Lung (tissue), 11 donors: ENCODE measurements at regions not wholly inside any gene's neighbourhood (a gene's known extent, or its start where the extent isn't known, plus 50 kb on each side); places are given as distances from the start of the nearest gene placed in this dataset.

Experiments used
- ATAC-seq: fragments of 200-7000 bp; cut with Tn5 transposase; one replicate; pipeline ENCODE4 v1.9.1; 2020; ENCODE audit warnings: moderate number of reproducible peaks; ENCODE audit not compliant: insufficient read depth, low FRiP score
- DNase-seq, 3 donors: peaks; one replicate each; pipeline ENCODE4 v3.0.0-alpha.2; 2013 to 2017
- H3K27ac ChIP-seq, 2 donors: one replicate each; pipeline ENCODE4 v1.5.1; 2013; ENCODE audit warnings: mild to moderate bottlenecking in 2 of 2, moderate library complexity in 2 of 2, control low read depth in 1 of 2, inconsistent platforms in 1 of 2, low read depth in 1 of 2, low read length in 1 of 2
- H3K27me3 ChIP-seq, 3 donors: one replicate each; pipeline ENCODE4 v1.5.1; 2013; ENCODE audit warnings: low read length in 2 of 3; ENCODE audit not compliant: control insufficient read depth in 3 of 3, insufficient read depth in 3 of 3
- H3K36me3 ChIP-seq, 4 donors: one replicate each; pipeline ENCODE4 v1.5.1; 2013; ENCODE audit warnings: low read length in 4 of 4, mild to moderate bottlenecking in 1 of 4, moderate library complexity in 1 of 4; ENCODE audit not compliant: control insufficient read depth in 4 of 4, insufficient read depth in 4 of 4
- H3K4me1 ChIP-seq, 5 donors: one replicate each; pipeline ENCODE4 v1.5.1; 2013; ENCODE audit warnings: low read length in 5 of 5, mild to moderate bottlenecking in 2 of 5, moderate library complexity in 1 of 5; ENCODE audit not compliant: control insufficient read depth in 5 of 5, insufficient read depth in 5 of 5
- H3K4me3 ChIP-seq: one replicate; pipeline ENCODE4 v1.5.1; 2013; ENCODE audit warnings: mild to moderate bottlenecking, control low read depth, moderate library complexity
- H3K9ac ChIP-seq, 2 donors: one replicate each; pipeline ENCODE4 v1.5.1; 2013; ENCODE audit warnings: low read length in 2 of 2, control low read depth in 1 of 2; ENCODE audit not compliant: insufficient read depth in 1 of 2
- H3K9me3 ChIP-seq, 4 donors: one replicate each; pipeline ENCODE4 v1.5.1; 2013; ENCODE audit warnings: low read length in 3 of 4, mild to moderate bottlenecking in 1 of 4, moderate library complexity in 1 of 4; ENCODE audit not compliant: control insufficient read depth in 4 of 4, insufficient read depth in 3 of 4
- CTCF ChIP-seq: IDR thresholded peaks from 2 replicates; pipeline ENCODE4 v1.5.1; 2012; ENCODE audit warnings: mild to moderate bottlenecking; ENCODE audit errors: control extremely low read depth, extremely low read depth
- WGBS, 2 donors: extraction: QIAGEN DNeasy Blood & Tissue Kit; methylation state at CpG; one replicate each; pipeline ENCODE4 v1.1.7; 2013; 5-methylcytosine and 5-hydroxymethylcytosine counted together
- donor health status: control.
- donor health status: control.
- donor health status: Bipolar disorder and iron deficiency.
- donor health status: healthy.
- donor health status: DM: yes; HTN: yes; CAD: no.

DNA sequence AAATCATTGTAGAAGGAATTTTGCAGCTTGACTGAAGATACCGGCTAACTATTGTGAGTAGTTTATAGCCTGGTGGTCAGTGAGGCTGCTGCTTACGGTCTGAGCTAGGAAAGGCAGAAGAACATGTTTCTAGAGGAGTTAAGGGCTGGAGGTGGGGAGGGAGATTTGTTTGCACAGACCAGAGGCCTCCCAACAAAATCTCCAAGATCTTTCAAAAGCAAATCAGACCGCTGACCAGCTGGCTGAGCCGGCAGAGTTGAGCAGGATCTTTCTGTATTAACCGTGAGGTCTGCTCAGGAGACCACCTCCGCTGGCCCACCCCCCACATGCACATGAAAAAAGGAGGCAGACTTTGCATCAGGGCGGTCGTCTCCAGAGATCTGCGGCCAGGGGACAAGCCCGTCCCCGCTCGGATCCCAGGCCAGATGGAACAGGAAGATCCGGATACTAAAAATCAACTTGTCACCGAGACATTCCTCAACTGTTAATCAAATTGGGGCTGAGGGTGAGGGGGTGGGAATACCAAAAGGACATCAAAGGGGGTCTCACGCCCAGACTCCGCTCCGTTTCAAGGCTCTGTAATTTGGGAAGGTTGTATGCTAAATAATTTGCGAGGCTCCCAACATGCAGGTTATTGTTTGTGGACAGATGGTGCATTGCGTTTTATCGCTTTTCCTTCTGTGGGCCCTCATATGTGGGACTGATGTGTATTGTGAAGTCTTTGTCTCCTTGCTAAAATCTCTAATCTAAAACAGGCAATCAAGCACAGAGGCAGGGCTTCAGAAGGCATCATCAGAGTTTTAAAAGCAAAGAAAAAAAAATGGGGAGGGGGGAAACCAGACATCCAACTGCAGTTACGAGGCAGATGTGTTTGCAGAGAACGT, 319.0 kb downstream of the ZNF536 start:
- 45 to 53% methylated on average over 22 of the region's 22 CpGs for WGBS, 2 donors
- DNase-seq, result peak in 2 of 3 donors; percentile 25 to 32
- peaks cover 0 to 29% (median 4%) of the 10 kb centered on the region in 3 donors for H3K27me3 ChIP-seq
- H3K4me3 ChIP-seq, result no peak overlapping the region
- H3K9me3 ChIP-seq, result no peaks in the 10 kb centered on the region
- no peak for ATAC-seq
- H3K27ac ChIP-seq, result no peak overlapping the region
- H3K4me1 ChIP-seq, result peaks cover 0 to 62% (median 13%) of the 10 kb centered on the region in 5 donors
- no peak for TF ChIP-seq CTCF
- no peaks in the 10 kb centered on the region for H3K36me3 ChIP-seq
- no peak overlapping the region for H3K9ac ChIP-seq

DNA sequence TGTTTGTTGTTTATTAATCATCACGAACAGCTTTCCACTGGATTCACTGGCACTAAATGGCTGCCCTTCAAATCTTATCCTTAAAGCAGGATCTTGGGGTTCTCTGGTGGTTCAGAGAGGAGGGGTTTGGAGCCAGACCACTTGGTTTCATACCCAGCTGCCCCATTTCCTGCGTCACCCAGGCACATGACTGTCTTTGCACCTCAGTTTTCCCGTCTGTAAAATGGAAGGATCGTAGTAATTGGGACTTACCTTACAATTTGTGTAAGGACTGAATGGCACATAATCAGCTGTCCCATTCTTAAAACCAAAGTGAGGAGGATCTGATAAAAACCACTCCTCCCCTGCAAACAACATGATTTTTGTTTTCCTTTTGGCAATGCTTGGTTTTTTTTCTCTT, 318.3 kb downstream of the ZNF536 start:
- H3K9ac ChIP-seq, result no peak overlapping the region
- H3K27me3 ChIP-seq, result peaks cover 0 to 29% (median 4%) of the 10 kb centered on the region in 3 donors
- no peaks in the 10 kb centered on the region for H3K36me3 ChIP-seq
- H3K27ac ChIP-seq, result no peak overlapping the region
- no peak for ATAC-seq
- peaks cover 0 to 66% (median 13%) of the 10 kb centered on the region in 5 donors for H3K4me1 ChIP-seq
- no peak overlapping the region for H3K4me3 ChIP-seq
- 88% methylated on average over 4 of the region's 4 CpGs for WGBS, 2 donors
- no peak for DNase-seq
- no peak for TF ChIP-seq CTCF
- H3K9me3 ChIP-seq, result no peaks in the 10 kb centered on the region

GRCh38 chr19:30689474-30689873, 317.3 kb downstream of the ZNF536 start:
- no peaks in the 10 kb centered on the region for H3K9me3 ChIP-seq
- H3K27ac ChIP-seq, result no peak overlapping the region
- no peak overlapping the region for H3K4me3 ChIP-seq
- H3K27me3 ChIP-seq, result peaks cover 0 to 29% (median 4%) of the 10 kb centered on the region in 3 donors
- ATAC-seq (no peak), DNase-seq (no peak)
- H3K4me1 ChIP-seq, result peaks cover 0 to 69% (median 13%) of the 10 kb centered on the region in 5 donors
- WGBS, 2 donors, result 44 to 67% methylated on average over 4 of the region's 4 CpGs
- no peaks in the 10 kb centered on the region for H3K36me3 ChIP-seq
- H3K9ac ChIP-seq, result no peak overlapping the region
- no peak for TF ChIP-seq CTCF
